Lower leg skin (tissue), 3 donors: ENCODE measurements at regions not wholly inside any gene's neighbourhood (a gene's known extent, or its start where the extent isn't known, plus 50 kb on each side); places are given as distances from the start of the nearest gene placed in this dataset.

Source experiments
- CTCF ChIP-seq, 3 donors: fragments of 450-650 bp; IDR thresholded peaks; one replicate each; pipeline ENCODE4 v1.5.1; 2016; ENCODE audit warnings: antibody characterized with exemption in 3 of 3, mild to moderate bottlenecking in 3 of 3, moderate library complexity in 2 of 3
- POLR2A ChIP-seq, 2 donors: fragments of 450-650 bp; IDR thresholded peaks; one replicate each; pipeline ENCODE4 v1.6.1; 2016 to 2017; ENCODE audit warnings: antibody characterized with exemption in 2 of 2, mild to moderate bottlenecking in 1 of 2, moderate library complexity in 1 of 2

- TF ChIP-seq POLR2A (IDR thresholded peaks at IDR 0.05) (no peak), CTCF (IDR thresholded peaks at IDR 0.05) (no peak)
Measured at GRCh38 chr15:31973197-31973596, 57.1 kb upstream of the CHRNA7 start.
